Osteocyte (in vitro differentiated cells): ENCODE measurements at regions not wholly inside any gene's neighbourhood (a gene's known extent, or its start where the extent isn't known, plus 50 kb on each side); places are given as distances from the start of the nearest gene placed in this dataset.

Experiments used
- DNase-seq: peaks from one replicate; pipeline ENCODE4 v3.0.0; 2021; ENCODE audit warnings: mixed read lengths; ENCODE audit not compliant: unreplicated experiment; ENCODE audit errors: extremely low spot score
- H3K27ac Mint-ChIP-seq: one replicate; pipeline ENCODE4 v1.8.0; 2021; ENCODE audit warnings: mild to moderate bottlenecking, mixed read lengths; ENCODE audit not compliant: unreplicated experiment
- H3K27me3 Mint-ChIP-seq: one replicate; pipeline ENCODE4 v1.8.0; 2021; ENCODE audit warnings: mixed read lengths; ENCODE audit not compliant: unreplicated experiment
- H3K36me3 Mint-ChIP-seq: one replicate; pipeline ENCODE4 v1.8.0; 2021; ENCODE audit warnings: mixed read lengths; ENCODE audit not compliant: unreplicated experiment
- H3K4me1 Mint-ChIP-seq: one replicate; pipeline ENCODE4 v1.8.0; 2021; ENCODE audit warnings: mixed read lengths; ENCODE audit not compliant: unreplicated experiment
- H3K4me3 Mint-ChIP-seq: one replicate; pipeline ENCODE4 v1.8.0; 2021; ENCODE audit warnings: mild to moderate bottlenecking, moderate library complexity, mixed read lengths; ENCODE audit not compliant: unreplicated experiment
- H3K9me3 Mint-ChIP-seq: one replicate; pipeline ENCODE4 v1.8.0; 2021; ENCODE audit warnings: mixed read lengths; ENCODE audit not compliant: unreplicated experiment
- TF ChIP-seq, protein P1 (sequence below): fragments of 200-600 bp; sonication (generic); IDR thresholded peaks from 2 replicates; pipeline ENCODE4 v1.5.0; 2021; ENCODE audit warnings: antibody characterized with exemption, mild to moderate bottlenecking, moderate library complexity

DNA sequence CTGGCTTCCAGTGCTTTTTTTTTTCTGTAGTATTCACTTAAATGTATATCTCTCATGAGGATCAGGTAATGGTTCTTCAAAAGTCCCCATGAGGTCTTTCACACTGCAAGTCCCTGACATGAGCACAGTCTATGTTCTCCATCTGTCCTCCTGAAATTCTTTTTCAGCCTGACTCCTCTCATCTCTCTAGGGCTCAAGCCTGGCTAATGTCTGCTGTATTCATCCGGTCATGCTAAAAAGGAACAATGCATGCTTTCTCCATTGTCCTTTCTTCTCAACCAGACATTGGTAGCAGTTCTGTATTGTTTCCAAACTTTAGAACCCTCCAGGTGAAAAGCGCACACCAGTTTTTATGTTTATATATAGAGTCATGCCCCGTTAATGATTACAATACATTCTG lies 368.3 kb upstream of the OLFM3 start:
- H3K4me3 Mint-ChIP-seq, result no peak overlapping the region
- H3K27ac Mint-ChIP-seq, result no peak overlapping the region
- H3K36me3 Mint-ChIP-seq, result no peaks in the 10 kb centered on the region
- peaks cover 2% of the 10 kb centered on the region for H3K27me3 Mint-ChIP-seq
- H3K4me1 Mint-ChIP-seq, result no peaks in the 10 kb centered on the region
- TF ChIP-seq, protein P1, sequence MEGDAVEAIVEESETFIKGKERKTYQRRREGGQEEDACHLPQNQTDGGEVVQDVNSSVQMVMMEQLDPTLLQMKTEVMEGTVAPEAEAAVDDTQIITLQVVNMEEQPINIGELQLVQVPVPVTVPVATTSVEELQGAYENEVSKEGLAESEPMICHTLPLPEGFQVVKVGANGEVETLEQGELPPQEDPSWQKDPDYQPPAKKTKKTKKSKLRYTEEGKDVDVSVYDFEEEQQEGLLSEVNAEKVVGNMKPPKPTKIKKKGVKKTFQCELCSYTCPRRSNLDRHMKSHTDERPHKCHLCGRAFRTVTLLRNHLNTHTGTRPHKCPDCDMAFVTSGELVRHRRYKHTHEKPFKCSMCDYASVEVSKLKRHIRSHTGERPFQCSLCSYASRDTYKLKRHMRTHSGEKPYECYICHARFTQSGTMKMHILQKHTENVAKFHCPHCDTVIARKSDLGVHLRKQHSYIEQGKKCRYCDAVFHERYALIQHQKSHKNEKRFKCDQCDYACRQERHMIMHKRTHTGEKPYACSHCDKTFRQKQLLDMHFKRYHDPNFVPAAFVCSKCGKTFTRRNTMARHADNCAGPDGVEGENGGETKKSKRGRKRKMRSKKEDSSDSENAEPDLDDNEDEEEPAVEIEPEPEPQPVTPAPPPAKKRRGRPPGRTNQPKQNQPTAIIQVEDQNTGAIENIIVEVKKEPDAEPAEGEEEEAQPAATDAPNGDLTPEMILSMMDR, result no peak
- DNase-seq, result no peak
- no peaks in the 10 kb centered on the region for H3K9me3 Mint-ChIP-seq

DNA sequence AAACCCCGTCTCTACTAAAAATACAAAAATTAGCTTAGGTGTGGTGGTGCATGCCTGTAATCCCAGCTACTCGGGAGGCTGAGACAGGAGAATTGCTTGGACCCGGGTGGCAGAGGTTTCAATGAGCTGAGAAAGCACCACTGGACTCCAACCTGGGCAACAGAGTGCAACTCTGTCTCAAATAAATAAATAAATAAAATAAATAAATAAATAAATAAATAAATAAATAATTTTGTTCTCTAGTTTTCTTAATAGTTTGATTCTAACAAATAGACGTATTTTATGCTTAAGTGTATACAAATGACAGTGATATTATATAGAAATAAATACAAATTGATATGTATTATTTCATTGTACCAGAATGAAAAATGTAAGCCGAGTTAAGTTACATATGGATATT lies 339.9 kb upstream of the OLFM3 start:
- Mint-ChIP-seq H3K27ac (no peak overlapping the region), H3K4me3 (no peak overlapping the region), H3K27me3 (peaks cover 14% of the 10 kb centered on the region), H3K4me1 (no peaks in the 10 kb centered on the region), H3K36me3 (no peaks in the 10 kb centered on the region), H3K9me3 (no peaks in the 10 kb centered on the region)
- no peak for DNase-seq
- TF ChIP-seq, protein P1, result no peak

DNA sequence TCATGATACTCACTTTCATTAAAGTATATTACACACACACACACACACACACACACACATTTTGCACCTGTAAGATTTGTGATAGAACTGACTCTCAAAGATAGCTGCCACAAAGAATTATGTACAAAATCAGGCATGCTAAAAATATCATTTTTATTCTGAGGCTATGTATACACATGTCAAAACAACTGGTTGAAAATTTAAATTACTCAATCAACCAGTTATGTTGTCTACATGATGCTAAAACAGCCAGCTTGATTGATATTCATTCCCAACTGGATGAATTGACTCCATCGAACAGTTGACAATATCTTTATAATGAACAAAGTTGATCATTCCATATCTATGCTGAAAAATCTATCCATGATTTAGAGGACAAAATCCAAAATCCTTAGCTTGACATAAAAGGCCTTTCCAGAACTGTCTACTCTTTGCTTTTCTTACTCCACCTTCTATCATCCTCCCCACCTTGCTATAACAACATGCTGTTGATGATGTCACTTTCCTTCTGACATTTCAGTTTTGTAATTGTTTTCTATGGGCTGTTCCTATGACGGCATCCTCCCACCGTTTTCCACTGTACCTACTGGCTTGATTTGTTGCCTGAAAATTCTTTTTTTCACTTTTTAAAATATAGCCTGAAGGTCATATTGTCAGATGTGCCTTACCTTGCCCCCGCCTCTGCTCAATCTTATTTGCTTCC lies 321.5 kb upstream of the OLFM3 start:
- H3K27ac Mint-ChIP-seq, result no peak overlapping the region
- H3K9me3 Mint-ChIP-seq, result no peaks in the 10 kb centered on the region
- no peaks in the 10 kb centered on the region for H3K27me3 Mint-ChIP-seq
- no peak for DNase-seq
- no peak overlapping the region for H3K4me3 Mint-ChIP-seq
- H3K36me3 Mint-ChIP-seq, result no peaks in the 10 kb centered on the region
- H3K4me1 Mint-ChIP-seq, result no peaks in the 10 kb centered on the region
- TF ChIP-seq, protein P1, result no peak

DNA sequence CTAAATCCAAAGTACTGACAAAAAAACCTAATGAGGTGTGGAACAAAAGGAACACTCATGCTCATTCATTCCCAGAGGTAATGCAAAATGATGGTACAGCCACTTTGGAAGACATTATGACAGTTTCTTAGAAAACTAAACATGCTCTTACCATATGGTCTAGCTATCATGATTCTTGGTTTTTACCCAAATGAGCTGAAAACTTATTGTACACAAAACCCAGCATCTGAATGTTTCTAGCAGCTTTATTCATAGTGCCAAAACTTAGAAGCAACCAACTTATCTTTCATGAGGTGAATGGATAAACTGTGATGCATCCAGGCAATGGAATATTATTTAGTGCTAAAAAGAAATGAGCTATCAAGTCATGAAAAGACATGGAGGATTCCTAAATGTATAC lies 318.4 kb upstream of the OLFM3 start:
- DNase-seq, result no peak
- TF ChIP-seq, protein P1, result no peak
- H3K4me3 Mint-ChIP-seq, result no peak overlapping the region
- H3K36me3 Mint-ChIP-seq, result no peaks in the 10 kb centered on the region
- H3K9me3 Mint-ChIP-seq, result peaks cover 9% of the 10 kb centered on the region
- H3K4me1 Mint-ChIP-seq, result no peaks in the 10 kb centered on the region
- no peak overlapping the region for H3K27ac Mint-ChIP-seq
- H3K27me3 Mint-ChIP-seq, result no peaks in the 10 kb centered on the region

DNA sequence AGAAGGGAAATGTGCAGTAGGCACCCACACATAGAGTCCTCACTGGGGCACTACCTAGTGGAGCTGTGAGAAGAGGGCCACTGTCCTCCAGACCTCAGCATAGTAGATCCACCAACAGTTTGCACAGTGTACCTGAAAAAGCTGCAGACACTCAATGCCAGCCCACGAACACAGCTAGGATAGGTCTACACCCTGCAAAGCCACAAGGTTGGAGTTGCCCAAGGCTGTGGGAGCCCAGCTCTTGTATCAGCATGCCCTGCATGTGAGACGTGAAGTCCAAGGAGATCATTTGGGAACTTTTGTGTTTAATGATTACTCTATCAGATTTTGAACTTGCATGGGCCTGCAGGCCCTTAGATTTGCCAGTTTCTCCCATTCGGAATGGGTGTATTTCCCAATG lies 299.4 kb upstream of the OLFM3 start:
- Mint-ChIP-seq H3K36me3 (no peaks in the 10 kb centered on the region), H3K9me3 (peaks cover 11% of the 10 kb centered on the region), H3K27me3 (peaks cover 2% of the 10 kb centered on the region), H3K4me1 (no peaks in the 10 kb centered on the region), H3K4me3 (no peak overlapping the region), H3K27ac (no peak overlapping the region)
- DNase-seq, result no peak
- TF ChIP-seq, protein P1, result no peak
